Hepatocyte (in vitro differentiated cells): ENCODE measurements at regions not wholly inside any gene's neighbourhood (a gene's known extent, or its start where the extent isn't known, plus 50 kb on each side); places are given as distances from the start of the nearest gene placed in this dataset.
"Not testable (repeated sequence)": the region's sequence is repeated elsewhere in the genome, so short reads cannot be mapped to it uniquely, and the experiment has no call there.

Experiments used
- DNase-seq: peaks from one replicate; pipeline ENCODE4 v3.0.0-alpha.2; 2016; ENCODE audit warnings: low spot score
- H2AFZ ChIP-seq: fragments of 200-600 bp; sonication (generic); 2 replicates; pipeline ENCODE4 v1.6.0; 2016; ENCODE audit warnings: antibody characterized with exemption, mild to moderate bottlenecking
- H3K27ac ChIP-seq: fragments of 200-600 bp; sonication (generic); 2 replicates; pipeline ENCODE4 v1.5.1; 2016; ENCODE audit warnings: mild to moderate bottlenecking
- H3K27me3 ChIP-seq: fragments of 200-600 bp; sonication (generic); 2 replicates; pipeline ENCODE4 v1.6.1; 2016
- H3K36me3 ChIP-seq: fragments of 200-600 bp; sonication (generic); replicated peaks from 2 replicates; pipeline ENCODE4 v1.5.1; 2016; ENCODE audit warnings: low read depth; ENCODE audit not compliant: insufficient read depth
- H3K4me1 ChIP-seq: fragments of 200-600 bp; sonication (generic); 2 replicates; pipeline ENCODE4 v1.5.1; 2016; ENCODE audit warnings: mild to moderate bottlenecking, moderate library complexity; ENCODE audit not compliant: insufficient read depth
- H3K4me2 ChIP-seq: fragments of 200-600 bp; sonication (generic); 2 replicates; pipeline ENCODE4 v1.6.0; 2016
- H3K4me3 ChIP-seq: fragments of 200-600 bp; sonication (generic); 2 replicates; pipeline ENCODE4 v1.5.1; 2016; ENCODE audit warnings: mild to moderate bottlenecking
- H3K79me2 ChIP-seq: fragments of 200-600 bp; sonication (generic); 2 replicates; pipeline ENCODE4 v1.6.0; 2017; ENCODE audit warnings: mild to moderate bottlenecking
- H3K9me2 ChIP-seq: fragments of 200-600 bp; sonication (generic); replicated peaks from 2 replicates; pipeline ENCODE4 v1.6.0; 2017; ENCODE audit warnings: mild to moderate bottlenecking; ENCODE audit not compliant: insufficient read depth
- H3K9me3 ChIP-seq: fragments of 200-600 bp; sonication (generic); 2 replicates; pipeline ENCODE4 v1.5.1; 2016; ENCODE audit warnings: low read depth, mild to moderate bottlenecking
- H4K20me1 ChIP-seq: fragments of 200-600 bp; sonication (generic); 2 replicates; pipeline ENCODE4 v1.6.0; 2016; ENCODE audit warnings: mild to moderate bottlenecking; ENCODE audit not compliant: insufficient read depth, poor library complexity, severe bottlenecking
- CTCF ChIP-seq: fragments of 200-600 bp; sonication (generic); IDR thresholded peaks from 2 replicates; pipeline ENCODE4 v1.5.1; 2016; ENCODE audit warnings: antibody characterized with exemption, mild to moderate bottlenecking; ENCODE audit not compliant: poor library complexity
- EZH2 ChIP-seq: fragments of 200-600 bp; sonication (generic); IDR thresholded peaks from 2 replicates; pipeline ENCODE4 v1.6.1; 2016; ENCODE audit warnings: antibody characterized with exemption, mild to moderate bottlenecking, borderline replicate concordance
- EZH2phosphoT487 ChIP-seq: fragments of 200-600 bp; sonication (generic); IDR thresholded peaks from one replicate; pipeline ENCODE4 v1.6.1; 2018; ENCODE audit warnings: antibody characterized with exemption, mild to moderate bottlenecking, low read depth, moderate library complexity; ENCODE audit not compliant: unreplicated experiment, severe bottlenecking
- WGBS: methylation state at CpG from one replicate; pipeline ENCODE4 v1.1.6; 2016; ENCODE audit warnings: low lambda C conversion rate; ENCODE audit errors: missing lambda C conversion rate; 5-methylcytosine and 5-hydroxymethylcytosine counted together

GRCh38 chr2:239831001-239831731 lies 194.0 kb downstream of the NDUFA10 start:
- no peak overlapping the region for H3K4me3 ChIP-seq
- H3K9me2 ChIP-seq = no peaks in the 10 kb centered on the region
- TF ChIP-seq EZH2 (no peak), EZH2phosphoT487 (no peak), CTCF (no peak)
- H3K79me2 ChIP-seq = no peaks in the 10 kb centered on the region
- peak overlapping the region; percentile 17 for H3K27ac ChIP-seq
- H3K27me3 ChIP-seq = no peaks in the 10 kb centered on the region
- peaks cover 17% of the 10 kb centered on the region for H3K4me1 ChIP-seq
- no peaks in the 10 kb centered on the region for H3K9me3 ChIP-seq
- no peaks in the 10 kb centered on the region for H3K36me3 ChIP-seq
- no peaks in the 10 kb centered on the region for H4K20me1 ChIP-seq
- no peak overlapping the region for H2AFZ ChIP-seq
- H3K4me2 ChIP-seq = no peak overlapping the region
- DNase-seq = no peak
- WGBS = 39% methylated on average over 16 of the region's 16 CpGs

- no peaks in the 10 kb centered on the region for H4K20me1 ChIP-seq
- TF ChIP-seq EZH2phosphoT487 = no peak
- no peak for TF ChIP-seq CTCF
- TF ChIP-seq EZH2 = no peak
- H3K27ac ChIP-seq = peak overlapping the region; percentile 17
- no peaks in the 10 kb centered on the region for H3K9me3 ChIP-seq
- no peaks in the 10 kb centered on the region for H3K36me3 ChIP-seq
- peaks cover 17% of the 10 kb centered on the region for H3K4me1 ChIP-seq
- no peak for DNase-seq
- no peak overlapping the region for H3K4me2 ChIP-seq
- WGBS = 77% methylated on average over 9 of the region's 9 CpGs
- H3K4me3 ChIP-seq = no peak overlapping the region
- H2AFZ ChIP-seq = no peak overlapping the region
- H3K27me3 ChIP-seq = no peaks in the 10 kb centered on the region
- no peaks in the 10 kb centered on the region for H3K79me2 ChIP-seq
- H3K9me2 ChIP-seq = no peaks in the 10 kb centered on the region
These were observed 194.8 kb downstream of the NDUFA10 start for GRCh38 chr2:239830121-239831000.

GRCh38 chr2:239829326-239829725 lies 195.8 kb downstream of the NDUFA10 start:
- no peak overlapping the region for H2AFZ ChIP-seq
- TF ChIP-seq EZH2 (no peak), CTCF (no peak), EZH2phosphoT487 (no peak)
- H3K27ac ChIP-seq = no peak overlapping the region
- no peak for DNase-seq
- H4K20me1 ChIP-seq = no peaks in the 10 kb centered on the region
- 86% methylated on average over 15 of the region's 15 CpGs for WGBS
- no peaks in the 10 kb centered on the region for H3K9me3 ChIP-seq
- no peaks in the 10 kb centered on the region for H3K36me3 ChIP-seq
- peaks cover 17% of the 10 kb centered on the region for H3K4me1 ChIP-seq
- no peaks in the 10 kb centered on the region for H3K9me2 ChIP-seq
- H3K27me3 ChIP-seq = no peaks in the 10 kb centered on the region
- no peak overlapping the region for H3K4me2 ChIP-seq
- H3K4me3 ChIP-seq = no peak overlapping the region
- no peaks in the 10 kb centered on the region for H3K79me2 ChIP-seq

GRCh38 chr2:239828973-239829275 lies 196.2 kb downstream of the NDUFA10 start:
- not testable (repeated sequence) for H3K4me2 ChIP-seq, H3K9me2 ChIP-seq, H3K27me3 ChIP-seq, H2AFZ ChIP-seq, H4K20me1 ChIP-seq, H3K36me3 ChIP-seq, H3K4me3 ChIP-seq, H3K79me2 ChIP-seq, H3K9me3 ChIP-seq, H3K27ac ChIP-seq, DNase-seq
- WGBS = 93% methylated on average over 12 of the region's 12 CpGs
- peaks cover 17% of the 10 kb centered on the region for H3K4me1 ChIP-seq
